CD4-positive, alpha-beta memory T cell (primary cell): ENCODE measurements at regions not wholly inside any gene's neighbourhood (a gene's known extent, or its start where the extent isn't known, plus 50 kb on each side); places are given as distances from the start of the nearest gene placed in this dataset.

Experiments used
- CTCF ChIA-PET: fragments of 350-600 bp; sonication (Branson Sonifier 250); formaldehyde crosslinking; loops from one replicate; lab custom pipeline; 2021; ENCODE audit warnings: inconsistent platforms; ENCODE audit not compliant: partially characterized antibody; lab: Charles Lee
- POLR2A ChIA-PET: fragments of 350-600 bp; sonication (Branson Sonifier 250); formaldehyde crosslinking; loops from one replicate; lab custom pipeline; 2021; ENCODE audit not compliant: partially characterized antibody; lab: Charles Lee
- DNase-seq, 5 donors: peaks; one replicate each; pipeline versions ENCODE4 v3.0.0 to v3.0.0-alpha.2; 2020 to 2022; ENCODE audit warnings: mixed read lengths in 1 of 5
- H3K27ac ChIP-seq: one replicate; pipeline ENCODE4 v1.7.0; 2013; ENCODE audit warnings: low read depth, low read length
- H3K27me3 ChIP-seq: 2 replicates; pipeline ENCODE4 v1.7.0; 2013; ENCODE audit warnings: mild to moderate bottlenecking, low read length, moderate library complexity; ENCODE audit not compliant: insufficient read depth
- H3K36me3 ChIP-seq: 2 replicates; pipeline ENCODE4 v1.7.0; 2013; ENCODE audit warnings: mild to moderate bottlenecking, low read length, moderate library complexity; ENCODE audit not compliant: insufficient read depth
- H3K4me1 ChIP-seq: 2 replicates; pipeline ENCODE4 v1.7.0; 2013; ENCODE audit warnings: mild to moderate bottlenecking, low read length, moderate library complexity; ENCODE audit not compliant: insufficient read depth
- H3K4me3 ChIP-seq, 2 donors: one replicate each; pipeline ENCODE4 v1.7.0; 2013; ENCODE audit warnings: low read length in 2 of 2, mild to moderate bottlenecking in 1 of 2
- H3K9me3 ChIP-seq, 2 donors: one replicate each; pipeline ENCODE4 v1.7.0; 2013; ENCODE audit warnings: low read length in 2 of 2, control low read depth in 1 of 2; ENCODE audit not compliant: control insufficient read depth in 1 of 2
- H3K27ac Mint-ChIP-seq, 7 donors: one replicate each; pipeline ENCODE4 v1.8.0; 2020 to 2021; ENCODE audit warnings: mixed read lengths in 7 of 7, mild to moderate bottlenecking in 6 of 7, inconsistent platforms in 3 of 7, moderate library complexity in 3 of 7
- H3K27me3 Mint-ChIP-seq, 2 donors: one replicate each; pipeline ENCODE4 v1.8.0; 2020 to 2021; ENCODE audit warnings: mixed read lengths in 2 of 2
- H3K36me3 Mint-ChIP-seq, 2 donors: one replicate each; pipeline ENCODE4 v1.8.0; 2020 to 2021; ENCODE audit warnings: mixed read lengths in 2 of 2, inconsistent platforms in 1 of 2, mild to moderate bottlenecking in 1 of 2
- H3K4me1 Mint-ChIP-seq, 4 donors: one replicate each; pipeline ENCODE4 v1.8.0; 2020 to 2021; ENCODE audit warnings: mixed read lengths in 4 of 4, mild to moderate bottlenecking in 1 of 4
- H3K4me3 Mint-ChIP-seq, 8 donors: one replicate each; pipeline ENCODE4 v1.8.0; 2020 to 2021; ENCODE audit warnings: mixed read lengths in 8 of 8, mild to moderate bottlenecking in 7 of 8, moderate library complexity in 6 of 8, inconsistent platforms in 3 of 8
- H3K9me3 Mint-ChIP-seq, 8 donors: one replicate each; pipeline ENCODE4 v1.8.0; 2020 to 2021; ENCODE audit warnings: mixed read lengths in 8 of 8, mild to moderate bottlenecking in 5 of 8, inconsistent platforms in 3 of 8, moderate library complexity in 1 of 8
- intact Hi-C: fragments of 100-400 bp; cut with micrococcal nuclease; formaldehyde crosslinking; loops from one replicate; pipeline ENCODE4 v1.15.1; 2023

GRCh38 chr3:102024270-102024904 lies 175.1 kb downstream of the NFKBIZ start:
- no peak for DNase-seq
- H3K4me1 ChIP-seq, result peaks cover 4% of the 10 kb centered on the region
- Mint-ChIP-seq H3K9me3 (peaks cover 0 to 2% (median 0%) of the 10 kb centered on the region in 8 donors), H3K4me3 (no peak overlapping the region), H3K4me1 (peaks cover 0 to 4% (median 2%) of the 10 kb centered on the region in 4 donors), H3K27ac (no peak overlapping the region), H3K27me3 (peaks cover 0 to 4% of the 10 kb centered on the region in 2 donors), H3K36me3 (no peaks in the 10 kb centered on the region)
- no peaks in the 10 kb centered on the region for H3K27me3 ChIP-seq
- intact Hi-C loops, result no loop called here
- CTCF ChIA-PET, result interaction anchor here (1.3 kb wide), 1 partner anchor 27 kb away, joined by 4 read pairs; no protein-coding TSS in a partner anchor
- H3K36me3 ChIP-seq, result no peaks in the 10 kb centered on the region
- H3K9me3 ChIP-seq, result no peaks in the 10 kb centered on the region
- no peak overlapping the region for H3K27ac ChIP-seq
- H3K4me3 ChIP-seq, result no peak overlapping the region
- POLR2A ChIA-PET, result no interaction called here

GRCh38 chr3:102025606-102026270 lies 176.4 kb downstream of the NFKBIZ start:
- peaks cover 0 to 3% (median 1%) of the 10 kb centered on the region in 4 donors for H3K4me1 Mint-ChIP-seq
- no peak overlapping the region for H3K27ac Mint-ChIP-seq
- H3K4me3 Mint-ChIP-seq, result no peak overlapping the region
- no peaks in the 10 kb centered on the region for H3K9me3 ChIP-seq
- no peaks in the 10 kb centered on the region for H3K36me3 Mint-ChIP-seq
- no peaks in the 10 kb centered on the region for H3K36me3 ChIP-seq
- no peak overlapping the region for H3K4me3 ChIP-seq
- peaks cover 0 to 2% (median 0%) of the 10 kb centered on the region in 8 donors for H3K9me3 Mint-ChIP-seq
- intact Hi-C loops, result no loop called here
- DNase-seq, result no peak
- peaks cover 4% of the 10 kb centered on the region for H3K4me1 ChIP-seq
- H3K27me3 ChIP-seq, result no peaks in the 10 kb centered on the region
- CTCF ChIA-PET, result interaction anchor here (1.1 kb wide), 1 partner anchor 8 kb away, joined by 3 read pairs; no protein-coding TSS in a partner anchor
- POLR2A ChIA-PET, result no interaction called here
- no peak overlapping the region for H3K27ac ChIP-seq
- no peaks in the 10 kb centered on the region for H3K27me3 Mint-ChIP-seq

- H3K4me3 ChIP-seq, result no peak overlapping the region
- intact Hi-C loops, result no loop called here
- no peaks in the 10 kb centered on the region for H3K4me1 Mint-ChIP-seq
- no peak overlapping the region for H3K27ac Mint-ChIP-seq
- ChIA-PET CTCF (interaction anchor here (1.1 kb wide), 1 partner anchor 9 kb away, joined by 3 read pairs; no protein-coding TSS in a partner anchor), POLR2A (no interaction called here)
- H3K9me3 ChIP-seq, result no peaks in the 10 kb centered on the region
- H3K4me1 ChIP-seq, result no peaks in the 10 kb centered on the region
- H3K36me3 Mint-ChIP-seq, result no peaks in the 10 kb centered on the region
- no peaks in the 10 kb centered on the region for H3K27me3 Mint-ChIP-seq
- no peaks in the 10 kb centered on the region for H3K36me3 ChIP-seq
- H3K27me3 ChIP-seq, result no peaks in the 10 kb centered on the region
- H3K27ac ChIP-seq, result no peak overlapping the region
- no peak for DNase-seq
- peaks cover 0 to 2% (median 0%) of the 10 kb centered on the region in 8 donors for H3K9me3 Mint-ChIP-seq
- H3K4me3 Mint-ChIP-seq, result no peak overlapping the region
These were observed 177.3 kb downstream of the NFKBIZ start for GRCh38 chr3:102026656-102027055.

- ChIA-PET POLR2A (no interaction called here), CTCF (interaction anchor here (1.9 kb wide), 1 partner anchor 11 kb away, joined by 4 read pairs; no protein-coding TSS in a partner anchor)
- Mint-ChIP-seq H3K9me3 (peaks cover 0 to 2% (median 0%) of the 10 kb centered on the region in 8 donors), H3K4me1 (no peaks in the 10 kb centered on the region), H3K36me3 (no peaks in the 10 kb centered on the region), H3K27me3 (no peaks in the 10 kb centered on the region), H3K4me3 (no peak overlapping the region), H3K27ac (no peak overlapping the region)
- intact Hi-C loops, result no loop called here
- Histone ChIP-seq H3K27me3 (no peaks in the 10 kb centered on the region), H3K36me3 (no peaks in the 10 kb centered on the region), H3K27ac (no peak overlapping the region), H3K4me1 (no peaks in the 10 kb centered on the region), H3K4me3 (no peak overlapping the region), H3K9me3 (no peaks in the 10 kb centered on the region)
- no peak for DNase-seq
These were observed 181.3 kb downstream of the NFKBIZ start for GRCh38 chr3:102030661-102031060.

GRCh38 chr3:102031834-102032233 lies 182.5 kb downstream of the NFKBIZ start:
- H3K4me3 ChIP-seq, result no peak overlapping the region
- H3K4me1 ChIP-seq, result no peaks in the 10 kb centered on the region
- Mint-ChIP-seq H3K9me3 (no peaks in the 10 kb centered on the region), H3K4me3 (no peak overlapping the region), H3K4me1 (no peaks in the 10 kb centered on the region), H3K27me3 (no peaks in the 10 kb centered on the region), H3K27ac (no peak overlapping the region), H3K36me3 (no peaks in the 10 kb centered on the region)
- no peaks in the 10 kb centered on the region for H3K36me3 ChIP-seq
- CTCF ChIA-PET, result no interaction called here
- intact Hi-C loops, result no loop called here
- POLR2A ChIA-PET, result no interaction called here
- H3K27ac ChIP-seq, result no peak overlapping the region
- no peak for DNase-seq
- H3K9me3 ChIP-seq, result no peaks in the 10 kb centered on the region
- no peaks in the 10 kb centered on the region for H3K27me3 ChIP-seq

- H3K27ac ChIP-seq, result no peak overlapping the region
- intact Hi-C loops, result no loop called here
- no peak for DNase-seq
These were observed 183.4 kb downstream of the NFKBIZ start for GRCh38 chr3:102032491-102033383.

More at GRCh38 chr3:102032491-102033383, 183.4 kb downstream of the NFKBIZ start:
- ChIA-PET CTCF (no interaction called here), POLR2A (no interaction called here)
- Mint-ChIP-seq H3K27me3 (no peaks in the 10 kb centered on the region), H3K27ac (no peak overlapping the region), H3K9me3 (no peaks in the 10 kb centered on the region), H3K36me3 (no peaks in the 10 kb centered on the region), H3K4me3 (no peak overlapping the region), H3K4me1 (no peaks in the 10 kb centered on the region)
- no peaks in the 10 kb centered on the region for H3K36me3 ChIP-seq
- no peaks in the 10 kb centered on the region for H3K27me3 ChIP-seq
- no peaks in the 10 kb centered on the region for H3K4me1 ChIP-seq
- H3K9me3 ChIP-seq, result no peaks in the 10 kb centered on the region
- no peak overlapping the region for H3K4me3 ChIP-seq
